GM21825 (cell line): ENCODE measurements at regions not wholly inside any gene's neighbourhood (a gene's known extent, or its start where the extent isn't known, plus 50 kb on each side); places are given as distances from the start of the nearest gene placed in this dataset.

Experiments used
- ATAC-seq: cut with Tn5 transposase; IDR thresholded peaks from one replicate; pipeline ENCODE4 v1.9.1; 2021; ENCODE audit warnings: mild to moderate bottlenecking, moderate library complexity; ENCODE audit not compliant: unreplicated experiment

DNA sequence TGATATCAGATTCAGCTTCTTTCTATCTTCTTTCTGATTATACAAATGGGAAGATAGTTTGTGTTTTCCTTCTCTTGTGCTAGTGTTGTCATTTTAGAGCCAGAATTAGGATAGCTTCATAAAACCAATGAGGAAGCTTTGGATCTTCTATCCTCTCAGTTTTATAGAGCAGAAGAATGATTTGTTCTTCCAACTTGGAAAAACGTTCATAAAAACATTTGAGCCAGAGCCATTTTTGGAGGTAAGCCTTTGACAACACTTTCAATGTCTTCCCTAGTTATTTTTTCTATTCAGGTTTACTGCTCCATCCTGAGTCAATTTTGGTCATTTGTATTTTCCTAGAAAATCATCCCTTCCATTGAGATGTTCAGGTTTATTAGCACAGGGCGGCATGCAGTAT, 91.2 kb upstream of the MYOCD start:
- no peak for ATAC-seq

DNA sequence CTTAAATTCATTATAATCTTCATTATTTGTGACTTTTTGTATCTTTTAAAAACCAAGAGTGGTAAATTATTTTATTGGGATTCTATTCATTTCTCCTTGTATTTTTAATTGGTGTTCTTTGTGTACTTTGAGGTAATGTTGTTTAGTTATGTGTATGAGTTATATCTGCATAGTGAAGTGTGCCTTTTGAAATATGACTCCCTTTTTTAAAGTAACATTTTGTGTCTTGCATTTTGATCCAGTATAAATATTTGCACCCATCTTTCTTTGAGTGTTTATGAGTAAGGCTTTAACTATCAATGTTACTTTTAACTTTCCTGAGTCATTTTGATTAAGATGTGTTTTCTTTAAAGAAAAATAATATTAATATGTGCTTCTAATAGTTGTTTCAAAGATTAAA, 90.0 kb upstream of the MYOCD start:
- no peak for ATAC-seq

DNA sequence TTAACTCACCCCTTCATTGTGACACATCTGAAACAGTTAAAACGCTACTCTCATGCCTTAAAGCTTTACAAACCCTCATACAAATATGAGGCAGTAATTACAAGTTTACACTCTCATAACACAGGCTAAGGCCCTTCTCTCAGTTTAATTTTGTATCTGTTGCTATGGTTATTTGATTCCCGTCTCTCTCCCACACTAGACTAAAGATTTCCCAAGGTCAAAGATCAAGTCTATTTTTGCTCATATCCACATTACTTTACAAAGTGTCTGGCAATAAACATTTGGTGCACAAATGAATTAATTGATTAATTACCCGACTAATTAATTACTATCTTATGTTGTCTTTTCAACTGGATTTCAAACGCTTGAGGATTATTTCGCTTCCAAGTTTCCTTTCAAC, 86.4 kb upstream of the MYOCD start:
- ATAC-seq: no peak

DNA sequence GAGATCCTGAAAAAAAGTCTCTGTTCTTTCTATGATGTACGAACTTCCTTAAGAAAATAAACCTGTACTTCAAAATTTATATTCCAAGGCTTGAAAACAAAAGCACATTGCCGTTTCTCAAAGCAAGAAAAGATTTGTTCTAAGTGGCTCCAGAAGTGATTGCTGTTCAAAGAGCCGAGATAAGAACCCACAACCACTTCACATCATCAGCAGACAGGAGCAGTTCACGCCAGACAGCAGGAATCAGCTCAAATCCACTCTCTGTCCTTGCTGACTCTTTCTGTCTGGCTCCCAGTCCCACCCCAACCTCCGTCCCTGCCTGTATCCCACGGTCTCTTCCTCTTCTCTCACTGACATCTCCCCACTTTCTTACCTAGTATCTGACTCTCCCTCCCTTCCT, 85.0 kb upstream of the MYOCD start:
- no peak for ATAC-seq

DNA sequence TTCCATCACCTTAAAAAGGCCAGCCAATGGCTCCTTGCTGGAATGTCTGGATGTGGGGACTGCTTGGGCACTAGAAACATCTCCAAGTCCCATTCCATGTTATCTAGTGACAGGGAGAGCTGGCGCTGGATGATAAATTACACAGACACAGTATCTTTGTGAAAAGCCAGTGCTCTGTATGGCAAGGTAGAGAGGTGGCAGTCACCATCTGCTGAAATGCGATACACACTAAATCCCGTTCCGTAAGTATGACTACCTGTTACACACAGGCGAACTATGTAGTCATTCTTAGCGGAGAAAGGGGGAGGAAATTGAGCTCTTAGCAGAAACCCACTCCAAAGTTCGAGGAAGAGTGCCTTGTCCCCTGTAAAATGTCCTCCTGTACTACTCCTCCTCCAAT, 81.0 kb upstream of the MYOCD start:
- no peak for ATAC-seq

DNA sequence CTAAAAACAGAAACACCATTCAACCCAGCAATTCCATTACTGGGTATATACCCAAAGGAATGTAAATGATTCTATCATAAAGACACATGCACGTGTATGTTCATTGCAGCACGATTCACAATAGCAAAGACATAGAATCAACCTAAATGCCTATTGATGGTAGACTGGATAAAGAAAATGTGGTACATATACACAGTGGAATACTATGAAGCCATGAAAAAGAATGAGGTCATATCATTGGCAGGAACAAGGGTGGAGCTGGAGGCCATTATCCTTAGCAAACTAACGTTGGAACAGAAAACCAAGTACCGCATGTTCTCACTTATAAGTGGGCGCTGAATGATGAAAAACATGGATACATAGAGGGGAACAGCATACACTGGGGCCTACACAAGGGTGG, 77.2 kb upstream of the MYOCD start:
- ATAC-seq: no peak

DNA sequence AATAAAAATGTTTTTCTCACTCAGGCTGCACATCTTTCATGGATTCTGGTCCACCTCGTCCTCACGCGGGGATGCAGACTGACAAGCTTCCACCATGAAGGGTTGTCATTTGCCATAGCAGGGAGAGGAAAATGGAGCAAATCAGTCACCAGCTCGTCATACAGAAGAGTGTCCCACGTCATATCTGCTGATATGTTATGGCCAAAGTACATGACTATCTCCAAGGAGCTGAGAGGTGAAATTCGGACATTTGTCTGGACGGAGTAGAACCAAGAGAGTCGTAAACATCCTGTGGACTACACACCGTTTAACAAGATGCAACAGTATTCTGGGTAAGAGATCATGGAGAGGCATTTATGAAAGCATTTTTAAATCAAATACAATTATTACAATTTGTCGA, 75.3 kb upstream of the MYOCD start:
- ATAC-seq: no peak

DNA sequence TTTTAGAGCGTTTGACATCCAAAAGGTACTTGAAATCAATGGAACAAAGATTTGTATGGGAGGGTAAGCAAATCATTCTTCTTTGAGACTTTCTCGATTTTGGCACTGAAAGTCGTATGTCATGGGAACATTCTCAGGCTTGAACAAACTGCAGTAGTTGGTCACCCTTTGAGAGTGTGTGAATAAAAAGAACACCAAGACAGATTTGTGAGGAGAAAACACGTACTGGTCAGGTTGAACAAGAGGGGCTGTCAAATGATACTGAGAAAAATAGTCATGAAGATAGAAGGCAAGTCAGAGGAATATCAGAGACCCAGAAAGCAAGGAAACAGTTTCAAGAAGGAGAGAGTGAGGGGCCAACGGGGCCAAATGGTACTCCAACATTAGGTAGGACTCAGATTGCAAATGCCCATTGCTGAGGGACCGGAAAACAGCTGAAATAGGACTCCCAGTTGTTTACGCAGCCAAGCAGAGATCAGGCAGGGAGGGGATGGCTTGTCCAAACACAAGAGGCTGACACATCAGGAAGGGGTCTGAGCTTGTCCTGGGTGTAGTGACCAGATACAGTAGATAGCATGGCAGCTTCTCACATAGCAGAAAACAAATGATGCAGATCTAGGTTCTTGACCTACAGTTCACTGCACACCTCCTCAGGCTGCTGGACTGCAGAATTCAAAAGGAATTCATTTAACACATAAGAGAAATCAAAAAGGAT, 74.5 kb upstream of the MYOCD start:
- no peak for ATAC-seq

DNA sequence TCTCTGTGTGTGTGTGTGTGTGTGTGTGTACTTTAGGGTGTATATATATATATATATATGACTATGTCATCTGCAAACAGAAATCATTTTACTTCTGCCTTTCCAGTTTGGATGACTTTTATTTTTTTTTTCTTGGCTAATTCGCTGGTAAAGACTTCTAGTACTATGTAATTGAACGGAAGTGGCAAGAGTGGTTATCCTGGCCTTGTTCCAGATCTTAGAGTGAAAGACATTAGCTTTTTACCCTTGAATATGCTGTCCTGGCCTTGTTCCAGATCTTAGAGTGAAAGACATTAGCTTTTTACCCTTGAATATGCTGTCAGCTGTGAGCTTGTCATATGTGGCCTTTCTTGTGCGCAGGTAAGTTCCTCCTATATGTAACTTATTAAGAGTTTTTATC, 72.7 kb upstream of the MYOCD start:
- ATAC-seq: no peak

DNA sequence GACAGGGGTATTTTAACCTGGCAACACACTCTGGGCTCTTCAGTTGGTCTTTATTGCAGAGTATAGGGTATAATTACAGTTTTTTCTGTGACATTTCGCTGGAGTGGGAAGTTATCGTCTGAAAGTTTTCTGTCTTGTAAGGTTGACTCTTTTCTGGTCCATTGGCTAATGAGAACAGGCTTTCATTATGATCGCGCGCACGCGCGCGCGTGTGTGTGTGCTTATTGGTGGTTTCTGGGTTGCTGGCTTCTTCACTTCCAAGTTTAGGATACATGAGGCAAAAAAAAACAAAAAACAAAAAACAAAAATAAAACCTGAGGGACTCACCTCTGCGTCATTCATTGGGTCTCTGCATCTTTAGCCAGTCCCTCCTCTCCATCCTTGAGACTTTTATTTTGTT, 68.7 kb upstream of the MYOCD start:
- ATAC-seq: no peak

DNA sequence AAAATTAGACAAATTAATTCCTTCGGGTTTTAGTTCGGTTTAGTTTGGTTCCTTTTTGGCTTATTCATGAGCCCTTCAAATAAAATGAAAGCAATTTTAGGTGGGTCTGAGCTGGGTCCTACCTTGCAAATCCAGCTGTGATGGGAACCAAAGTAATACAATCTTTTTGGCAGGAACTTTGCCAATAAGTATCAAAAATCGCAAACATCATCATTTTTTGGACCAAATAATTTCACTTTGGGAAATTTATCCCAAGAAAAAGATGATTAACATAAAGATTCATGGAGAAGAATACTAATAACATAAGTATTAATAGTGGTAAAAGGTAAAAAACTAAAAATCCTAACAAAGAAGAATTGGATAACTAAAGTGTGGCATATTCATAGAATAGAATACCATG, 67.8 kb upstream of the MYOCD start:
- ATAC-seq: no peak

DNA sequence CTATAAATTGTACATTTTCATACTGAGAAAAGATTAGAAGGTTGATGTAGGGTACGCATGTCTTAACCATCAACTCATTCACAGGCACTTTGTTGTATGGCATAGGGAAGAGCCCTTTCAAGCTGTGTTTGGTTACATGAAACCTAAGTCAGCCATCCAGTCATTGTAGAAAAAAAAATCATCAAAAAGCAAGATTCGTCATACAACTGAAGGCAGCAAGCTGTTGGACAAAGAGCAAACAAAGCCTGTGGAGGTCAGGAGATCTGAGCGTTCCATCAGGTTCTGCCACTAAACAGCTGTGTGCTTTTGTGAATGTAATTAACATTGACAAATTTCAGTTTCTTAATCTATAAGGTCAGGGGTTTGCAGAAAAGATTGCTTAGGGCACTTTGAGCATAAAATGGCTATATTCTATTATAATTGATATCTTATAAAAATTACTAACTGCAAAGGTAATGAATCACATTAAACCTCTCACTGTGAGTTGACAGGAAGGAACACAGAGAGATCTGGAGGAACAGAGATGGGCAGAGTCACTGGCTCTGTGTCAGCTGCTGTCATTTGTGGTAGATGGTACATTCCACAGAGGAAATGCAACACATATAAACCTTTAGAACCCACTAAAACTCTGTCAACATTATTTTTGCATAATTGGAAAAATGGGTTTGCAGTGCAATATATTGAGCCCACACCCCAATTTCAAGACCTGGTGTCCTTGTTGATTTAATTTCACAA, 66.3 kb upstream of the MYOCD start:
- no peak for ATAC-seq

DNA sequence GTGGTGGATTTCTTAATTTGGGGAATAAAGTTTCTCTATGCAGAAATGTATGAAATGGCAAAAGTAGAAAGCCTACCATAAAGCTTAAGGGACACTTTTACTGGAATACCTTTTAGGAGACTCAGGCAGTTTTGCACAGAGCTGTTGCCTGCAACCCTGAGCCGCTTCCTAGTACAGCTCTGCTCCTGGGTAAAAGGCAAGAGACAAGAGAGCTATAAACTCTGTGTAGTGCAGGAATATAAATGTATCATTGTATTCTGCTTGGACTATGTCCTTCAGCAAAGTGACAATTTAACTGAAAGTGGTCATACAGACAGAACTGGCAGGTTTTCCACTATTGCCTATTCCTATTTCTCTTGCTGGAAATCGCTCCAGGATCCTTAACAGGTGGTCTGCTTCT, 65.3 kb upstream of the MYOCD start:
- no peak for ATAC-seq

DNA sequence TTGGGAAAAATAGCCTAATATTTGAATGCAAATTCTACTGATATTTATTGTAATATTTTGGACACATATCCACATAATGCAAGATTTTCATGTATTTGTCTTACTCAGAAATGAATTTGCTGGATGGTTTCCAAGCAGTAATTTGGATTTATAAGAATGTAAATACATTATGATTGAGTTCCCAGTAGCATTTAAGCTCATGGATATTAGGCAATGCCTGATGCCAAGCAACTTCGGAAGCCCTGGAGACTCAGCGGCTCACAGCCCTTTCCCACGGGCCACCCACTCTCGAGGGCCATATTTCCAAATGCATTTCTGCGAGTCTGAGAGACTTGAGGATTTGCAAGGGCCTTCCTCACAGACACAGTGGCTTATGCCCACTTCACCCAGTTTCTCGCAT, 62.1 kb upstream of the MYOCD start:
- no peak for ATAC-seq

DNA sequence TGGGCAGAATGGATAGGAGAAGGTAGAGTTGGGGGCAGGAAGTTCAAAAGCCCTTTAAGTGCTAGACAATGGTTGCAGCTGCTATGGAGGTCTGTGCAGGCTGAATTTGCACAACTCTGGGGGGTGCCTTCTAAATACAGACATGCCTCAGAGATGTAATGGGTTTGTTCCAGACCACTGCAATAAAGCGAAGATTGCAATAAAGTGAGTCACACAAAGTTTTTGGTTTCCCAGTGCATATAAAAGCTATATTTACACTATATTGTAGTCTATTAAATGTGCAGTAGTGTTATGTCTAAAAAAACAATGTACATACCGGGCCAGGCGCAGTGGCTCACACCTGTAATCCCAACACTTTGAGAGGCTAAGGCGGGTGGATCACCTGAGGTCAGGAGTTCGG, 60.5 kb upstream of the MYOCD start:
- ATAC-seq: no peak

DNA sequence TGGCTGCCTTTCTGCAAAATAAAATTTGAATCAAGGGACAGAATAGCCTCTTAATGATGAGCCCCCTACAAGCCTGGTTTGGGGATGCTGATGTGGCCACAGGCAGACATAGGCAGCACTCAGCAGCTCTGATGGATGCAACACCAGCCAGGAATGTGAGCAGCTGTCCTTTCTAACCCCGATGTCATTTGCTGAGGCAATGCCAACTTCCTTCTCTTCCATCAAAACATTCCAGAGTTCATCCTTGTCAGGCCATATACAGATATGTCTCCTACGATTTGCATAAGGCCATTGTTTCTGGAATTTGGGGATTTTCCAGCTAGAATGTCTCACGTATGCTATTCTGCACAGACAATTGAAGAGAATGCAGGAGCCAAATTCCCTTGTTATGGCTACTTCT, 52.1 kb upstream of the MYOCD start:
- ATAC-seq: no peak
